ENCODE measurements at regions not wholly inside any gene's neighbourhood (a gene's known extent, or its start where the extent isn't known, plus 50 kb on each side); places are given as distances from the start of the nearest gene placed in this dataset.

GRCh38 chr19:30729451-30729850, 357.3 kb downstream of the ZNF536 start:
- no peak for ATAC-seq
- H3K9me3 ChIP-seq = no peaks in the 10 kb centered on the region
- TF ChIP-seq CTCF (IDR thresholded peaks at IDR 0.05) = no peak

GRCh38 chr19:30722761-30723160, 350.6 kb downstream of the ZNF536 start:
- Histone ChIP-seq H3K27ac (no peak overlapping the region), H3K4me1 (peaks cover 12% of the 10 kb centered on the region), H3K9me3 (no peaks in the 10 kb centered on the region), H3K27me3 (ENCODE audit: low read depth) (no peaks in the 10 kb centered on the region), H3K36me3 (no peaks in the 10 kb centered on the region), H3K4me3 (no peak overlapping the region)
- intact Hi-C loops (cut with DNase I) = no loop called here
- no peak for DNase-seq
- TF ChIP-seq CTCF (IDR thresholded peaks at IDR 0.05) = no peak
- ATAC-seq = no peak

More at GRCh38 chr19:30729451-30729850, 357.3 kb downstream of the ZNF536 start:
- DNase-seq = no peak
- intact Hi-C loops (cut with DNase I) = no loop called here
- no peaks in the 10 kb centered on the region for H3K36me3 ChIP-seq
- H3K4me3 ChIP-seq = no peak overlapping the region
- no peaks in the 10 kb centered on the region for H3K4me1 ChIP-seq
- no peaks in the 10 kb centered on the region for H3K27me3 ChIP-seq (ENCODE audit: low read depth)
- no peak overlapping the region for H3K27ac ChIP-seq

- Histone ChIP-seq H3K4me1 (peaks cover 12% of the 10 kb centered on the region), H3K4me3 (no peak overlapping the region), H3K36me3 (no peaks in the 10 kb centered on the region), H3K27me3 (ENCODE audit: low read depth) (no peaks in the 10 kb centered on the region), H3K9me3 (no peaks in the 10 kb centered on the region), H3K27ac (no peak overlapping the region)
- DNase-seq (no peak), ATAC-seq (no peak)
- intact Hi-C loops (cut with DNase I) = no loop called here
- no peak for TF ChIP-seq CTCF (IDR thresholded peaks at IDR 0.05)
Observed at GRCh38 chr19:30722186-30722585, 350.0 kb downstream of the ZNF536 start.

- Histone ChIP-seq H3K9me3 (no peaks in the 10 kb centered on the region), H3K4me3 (peak overlapping the region; percentile 65), H3K36me3 (no peaks in the 10 kb centered on the region), H3K27ac (peak overlapping the region; percentile 84), H3K27me3 (ENCODE audit: low read depth) (no peaks in the 10 kb centered on the region), H3K4me1 (peaks cover 12% of the 10 kb centered on the region)
- peak; percentile 46 to 64 for ATAC-seq
- intact Hi-C loops (cut with DNase I) = no loop called here
- no peak for DNase-seq
- no peak for TF ChIP-seq CTCF (IDR thresholded peaks at IDR 0.05)
Observed at GRCh38 chr19:30719999-30720345, 347.8 kb downstream of the ZNF536 start.

GRCh38 chr19:30719189-30719998, 347.2 kb downstream of the ZNF536 start:
- H3K36me3 ChIP-seq = no peaks in the 10 kb centered on the region
- H3K9me3 ChIP-seq = no peaks in the 10 kb centered on the region
- no peak for TF ChIP-seq CTCF (IDR thresholded peaks at IDR 0.05)
- DNase-seq (peak; percentile 64), ATAC-seq (peak; percentile 84 to 89)
- peak overlapping the region; percentile 65 for H3K4me3 ChIP-seq
- peaks cover 12% of the 10 kb centered on the region for H3K4me1 ChIP-seq
- intact Hi-C loops (cut with DNase I) = no loop called here
- peak overlapping the region; percentile 84 for H3K27ac ChIP-seq
- H3K27me3 ChIP-seq (ENCODE audit: low read depth) = no peaks in the 10 kb centered on the region
